PC-3 (cell line): ENCODE measurements at regions not wholly inside any gene's neighbourhood (a gene's known extent, or its start where the extent isn't known, plus 50 kb on each side); places are given as distances from the start of the nearest gene placed in this dataset.

ENCODE experiments used
- EZH2 ChIP-seq: fragments of 300-600 bp; sonication (generic); IDR thresholded peaks from one replicate; pipeline ENCODE4 v1.6.1; 2017; ENCODE audit warnings: antibody characterized with exemption, mild to moderate bottlenecking, low read length; ENCODE audit not compliant: unreplicated experiment
- EZH2phosphoT487 ChIP-seq: fragments of 300-600 bp; sonication (generic); IDR thresholded peaks from 2 replicates; pipeline ENCODE4 v1.6.1; 2018; ENCODE audit warnings: mild to moderate bottlenecking, antibody characterized with exemption, low read length, borderline replicate concordance
- TF ChIP-seq, protein P1 (sequence below): fragments of 300-600 bp; sonication (generic); conservative IDR thresholded peaks from 2 replicates; pipeline ENCODE4 v1.5.1; 2017; ENCODE audit warnings: antibody characterized with exemption, low read depth, mild to moderate bottlenecking, low read length

DNA sequence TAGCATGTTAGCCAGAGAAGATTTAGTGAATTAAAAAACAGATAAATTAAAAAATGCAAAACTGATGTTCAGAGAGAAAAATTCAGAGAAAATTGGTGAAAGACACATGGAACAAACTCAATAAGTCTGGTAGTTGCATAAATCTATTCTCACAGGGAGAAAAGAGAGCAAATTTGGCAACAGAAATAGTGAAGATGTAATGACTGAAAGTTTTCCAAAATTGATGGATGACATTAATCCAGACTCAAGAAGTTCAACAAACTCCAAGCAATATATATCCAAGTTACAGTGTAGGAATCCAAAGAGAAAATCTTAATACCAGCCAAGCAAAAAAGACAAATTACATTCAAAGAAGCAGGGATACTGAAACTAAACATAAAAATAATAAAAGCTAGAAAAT, 302.7 kb upstream of the ARPP21 start:
- TF ChIP-seq, protein P1, sequence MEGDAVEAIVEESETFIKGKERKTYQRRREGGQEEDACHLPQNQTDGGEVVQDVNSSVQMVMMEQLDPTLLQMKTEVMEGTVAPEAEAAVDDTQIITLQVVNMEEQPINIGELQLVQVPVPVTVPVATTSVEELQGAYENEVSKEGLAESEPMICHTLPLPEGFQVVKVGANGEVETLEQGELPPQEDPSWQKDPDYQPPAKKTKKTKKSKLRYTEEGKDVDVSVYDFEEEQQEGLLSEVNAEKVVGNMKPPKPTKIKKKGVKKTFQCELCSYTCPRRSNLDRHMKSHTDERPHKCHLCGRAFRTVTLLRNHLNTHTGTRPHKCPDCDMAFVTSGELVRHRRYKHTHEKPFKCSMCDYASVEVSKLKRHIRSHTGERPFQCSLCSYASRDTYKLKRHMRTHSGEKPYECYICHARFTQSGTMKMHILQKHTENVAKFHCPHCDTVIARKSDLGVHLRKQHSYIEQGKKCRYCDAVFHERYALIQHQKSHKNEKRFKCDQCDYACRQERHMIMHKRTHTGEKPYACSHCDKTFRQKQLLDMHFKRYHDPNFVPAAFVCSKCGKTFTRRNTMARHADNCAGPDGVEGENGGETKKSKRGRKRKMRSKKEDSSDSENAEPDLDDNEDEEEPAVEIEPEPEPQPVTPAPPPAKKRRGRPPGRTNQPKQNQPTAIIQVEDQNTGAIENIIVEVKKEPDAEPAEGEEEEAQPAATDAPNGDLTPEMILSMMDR: no peak
- TF ChIP-seq EZH2 (no peak), EZH2phosphoT487 (no peak)
